ENCODE measurements at regions not wholly inside any gene's neighbourhood (a gene's known extent, or its start where the extent isn't known, plus 50 kb on each side); places are given as distances from the start of the nearest gene placed in this dataset.

DNA sequence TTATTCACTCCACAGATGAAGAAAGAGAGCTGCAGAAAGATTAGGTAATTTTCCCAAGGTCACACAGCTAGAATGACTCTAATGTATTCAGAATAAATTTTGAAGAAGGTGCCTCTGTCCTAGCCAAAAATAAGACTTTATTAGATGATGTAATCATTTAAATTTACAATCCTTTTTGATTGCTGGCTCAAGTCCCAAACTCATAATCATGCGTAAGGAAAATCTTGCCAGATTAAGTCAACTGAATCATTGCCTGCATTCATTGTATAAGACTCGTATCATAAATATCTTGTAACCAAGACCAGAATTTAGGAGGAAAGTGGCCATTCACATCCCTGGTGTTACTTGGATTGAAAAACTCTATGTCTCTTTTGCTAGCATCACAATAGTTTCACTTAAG is 53.1 kb upstream of the STK39 start:
- no peak overlapping the region for H3K9ac ChIP-seq (ENCODE audit: low read length)
- H4K20me1 ChIP-seq (ENCODE audit: low read depth, low read length): no peaks in the 10 kb centered on the region
- H3K4me2 ChIP-seq (ENCODE audit: low read depth, low read length, poor library complexity, severe bottlenecking): no peak overlapping the region
- H3K27me3 ChIP-seq (ENCODE audit: low read length): no peaks in the 10 kb centered on the region
- H3K27ac ChIP-seq (ENCODE audit: low read depth, low read length): no peak overlapping the region
- no peak overlapping the region for H3K4me3 ChIP-seq (ENCODE audit: insufficient read depth, low read length, poor library complexity, severe bottlenecking)
- TF ChIP-seq EZH2phosphoT487 (conservative IDR thresholded peaks at IDR 0.05; ENCODE audit: low read length): no peak
- TF ChIP-seq, protein P1, sequence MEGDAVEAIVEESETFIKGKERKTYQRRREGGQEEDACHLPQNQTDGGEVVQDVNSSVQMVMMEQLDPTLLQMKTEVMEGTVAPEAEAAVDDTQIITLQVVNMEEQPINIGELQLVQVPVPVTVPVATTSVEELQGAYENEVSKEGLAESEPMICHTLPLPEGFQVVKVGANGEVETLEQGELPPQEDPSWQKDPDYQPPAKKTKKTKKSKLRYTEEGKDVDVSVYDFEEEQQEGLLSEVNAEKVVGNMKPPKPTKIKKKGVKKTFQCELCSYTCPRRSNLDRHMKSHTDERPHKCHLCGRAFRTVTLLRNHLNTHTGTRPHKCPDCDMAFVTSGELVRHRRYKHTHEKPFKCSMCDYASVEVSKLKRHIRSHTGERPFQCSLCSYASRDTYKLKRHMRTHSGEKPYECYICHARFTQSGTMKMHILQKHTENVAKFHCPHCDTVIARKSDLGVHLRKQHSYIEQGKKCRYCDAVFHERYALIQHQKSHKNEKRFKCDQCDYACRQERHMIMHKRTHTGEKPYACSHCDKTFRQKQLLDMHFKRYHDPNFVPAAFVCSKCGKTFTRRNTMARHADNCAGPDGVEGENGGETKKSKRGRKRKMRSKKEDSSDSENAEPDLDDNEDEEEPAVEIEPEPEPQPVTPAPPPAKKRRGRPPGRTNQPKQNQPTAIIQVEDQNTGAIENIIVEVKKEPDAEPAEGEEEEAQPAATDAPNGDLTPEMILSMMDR (IDR thresholded peaks at IDR 0.05; ENCODE audit: insufficient read depth, low read length, poor library complexity, severe bottlenecking): no peak
- H3F3A ChIP-seq (ENCODE audit: insufficient read depth): no peaks in the 10 kb centered on the region
- no peaks in the 10 kb centered on the region for H3K9me3 ChIP-seq (ENCODE audit: insufficient read depth, low read length)
- no peaks in the 10 kb centered on the region for H3K36me3 ChIP-seq (ENCODE audit: low read length)
- no peaks in the 10 kb centered on the region for H3K79me2 ChIP-seq (ENCODE audit: insufficient read depth, low read length)
- no peaks in the 10 kb centered on the region for H3K9me2 ChIP-seq (replicated peaks; ENCODE audit: insufficient read depth, low read length)
- no peak overlapping the region for H2AFZ ChIP-seq (ENCODE audit: low read depth, low read length, severe bottlenecking)

DNA sequence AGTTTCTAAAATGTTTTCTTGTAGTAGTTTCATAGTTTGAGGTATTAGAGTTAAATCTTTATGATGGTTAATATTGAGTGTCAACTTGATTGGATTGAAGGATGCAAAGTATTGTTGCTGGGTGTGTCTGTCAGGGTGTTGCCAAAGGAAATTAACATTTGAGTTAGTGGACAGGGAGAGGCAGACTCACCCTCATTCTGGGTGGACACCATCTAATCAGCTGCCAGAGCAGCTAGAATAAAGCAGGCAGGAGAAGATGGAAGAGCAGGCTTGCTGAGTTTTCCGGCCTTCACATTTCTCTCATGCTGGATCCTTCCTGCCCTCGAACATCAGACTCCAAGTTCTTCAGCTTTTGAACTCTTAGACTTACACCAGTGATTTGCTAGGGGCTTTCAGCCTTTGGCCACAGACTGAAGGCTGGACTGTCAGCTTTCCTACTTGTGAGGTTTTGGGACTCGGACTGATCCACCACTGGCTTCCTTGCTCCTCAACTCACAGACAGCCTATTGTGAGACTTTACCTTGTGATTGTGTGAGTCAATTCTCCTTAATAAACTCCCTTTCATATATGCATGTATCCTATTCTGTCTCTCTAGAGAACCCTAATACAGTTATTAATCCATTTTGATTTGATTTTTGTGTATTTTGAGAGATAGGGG is 56.8 kb upstream of the STK39 start:
- no peaks in the 10 kb centered on the region for H3F3A ChIP-seq (ENCODE audit: insufficient read depth)
- no peaks in the 10 kb centered on the region for H3K9me2 ChIP-seq (replicated peaks; ENCODE audit: insufficient read depth, low read length)
- H4K20me1 ChIP-seq (ENCODE audit: low read depth, low read length): no peaks in the 10 kb centered on the region
- H3K79me2 ChIP-seq (ENCODE audit: insufficient read depth, low read length): no peaks in the 10 kb centered on the region
- H3K4me2 ChIP-seq (ENCODE audit: low read depth, low read length, poor library complexity, severe bottlenecking): no peak overlapping the region
- no peak overlapping the region for H3K9ac ChIP-seq (ENCODE audit: low read length)
- H3K27me3 ChIP-seq (ENCODE audit: low read length): no peaks in the 10 kb centered on the region
- H3K36me3 ChIP-seq (ENCODE audit: low read length): no peaks in the 10 kb centered on the region
- no peak overlapping the region for H2AFZ ChIP-seq (ENCODE audit: low read depth, low read length, severe bottlenecking)
- H3K9me3 ChIP-seq (ENCODE audit: insufficient read depth, low read length): no peaks in the 10 kb centered on the region
- no peak overlapping the region for H3K4me3 ChIP-seq (ENCODE audit: insufficient read depth, low read length, poor library complexity, severe bottlenecking)
- H3K27ac ChIP-seq (ENCODE audit: low read depth, low read length): no peak overlapping the region
- no peak for TF ChIP-seq EZH2phosphoT487 (conservative IDR thresholded peaks at IDR 0.05; ENCODE audit: low read length)

DNA sequence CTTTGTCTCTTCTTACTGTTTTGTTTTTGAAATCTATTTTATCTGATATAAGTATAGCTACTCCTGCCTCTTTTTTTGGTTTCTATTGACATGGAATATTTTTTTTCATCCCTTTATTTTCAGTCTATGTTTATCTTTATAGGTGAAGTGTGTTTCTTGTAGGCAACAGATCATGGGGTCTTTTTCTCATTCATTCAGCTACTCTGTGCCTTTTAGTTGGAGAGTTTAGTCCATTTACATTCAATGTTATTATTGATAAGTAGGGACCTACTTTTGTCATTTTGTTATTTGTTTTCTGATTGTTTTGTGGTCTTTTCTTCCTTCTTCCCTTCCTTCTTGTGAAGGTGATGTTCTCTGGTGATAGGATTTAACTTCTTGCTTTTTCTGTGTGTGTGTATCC is 60.0 kb upstream of the STK39 start:
- no peak overlapping the region for H3K27ac ChIP-seq (ENCODE audit: low read depth, low read length)
- H3K36me3 ChIP-seq (ENCODE audit: low read length): no peaks in the 10 kb centered on the region
- H3F3A ChIP-seq (ENCODE audit: insufficient read depth): no peaks in the 10 kb centered on the region
- no peaks in the 10 kb centered on the region for H3K79me2 ChIP-seq (ENCODE audit: insufficient read depth, low read length)
- H3K9ac ChIP-seq (ENCODE audit: low read length): no peak overlapping the region
- no peak overlapping the region for H3K4me3 ChIP-seq (ENCODE audit: insufficient read depth, low read length, poor library complexity, severe bottlenecking)
- no peaks in the 10 kb centered on the region for H3K9me3 ChIP-seq (ENCODE audit: insufficient read depth, low read length)
- H3K27me3 ChIP-seq (ENCODE audit: low read length): no peaks in the 10 kb centered on the region
- TF ChIP-seq, protein P1 (IDR thresholded peaks at IDR 0.05; ENCODE audit: insufficient read depth, low read length, poor library complexity, severe bottlenecking): no peak
- no peak for TF ChIP-seq EZH2phosphoT487 (conservative IDR thresholded peaks at IDR 0.05; ENCODE audit: low read length)
- H3K9me2 ChIP-seq (replicated peaks; ENCODE audit: insufficient read depth, low read length): no peaks in the 10 kb centered on the region
- H4K20me1 ChIP-seq (ENCODE audit: low read depth, low read length): no peaks in the 10 kb centered on the region
- no peak overlapping the region for H3K4me2 ChIP-seq (ENCODE audit: low read depth, low read length, poor library complexity, severe bottlenecking)
- no peak overlapping the region for H2AFZ ChIP-seq (ENCODE audit: low read depth, low read length, severe bottlenecking)

DNA sequence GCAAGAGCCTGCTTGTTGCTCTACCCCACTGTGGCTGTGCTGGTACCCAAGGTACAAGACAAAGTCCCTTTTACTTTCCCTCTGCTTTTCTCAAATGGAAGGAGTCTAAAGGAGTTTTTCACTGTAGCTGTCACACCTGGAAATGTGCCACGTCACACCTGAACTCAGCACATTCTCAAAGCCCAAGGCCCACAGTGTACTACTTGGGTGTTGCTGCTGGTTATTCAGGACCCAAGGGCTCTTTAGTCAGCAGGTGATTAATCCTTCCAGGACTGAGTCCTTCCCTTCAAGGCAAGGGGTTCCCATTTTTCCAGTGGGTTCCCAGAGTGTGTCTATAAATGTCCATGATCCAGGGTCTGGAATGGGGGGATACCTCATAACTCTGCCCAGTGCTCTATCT is 63.2 kb upstream of the STK39 start:
- Histone ChIP-seq H3K9me2 (replicated peaks; ENCODE audit: insufficient read depth, low read length) (no peaks in the 10 kb centered on the region), H2AFZ (ENCODE audit: low read depth, low read length, severe bottlenecking) (no peak overlapping the region), H3K36me3 (ENCODE audit: low read length) (no peaks in the 10 kb centered on the region), H3K27me3 (ENCODE audit: low read length) (no peaks in the 10 kb centered on the region), H3K27ac (ENCODE audit: low read depth, low read length) (no peak overlapping the region), H3K9ac (ENCODE audit: low read length) (no peak overlapping the region), H3K4me3 (ENCODE audit: insufficient read depth, low read length, poor library complexity, severe bottlenecking) (no peak overlapping the region), H4K20me1 (ENCODE audit: low read depth, low read length) (no peaks in the 10 kb centered on the region), H3F3A (ENCODE audit: insufficient read depth) (no peaks in the 10 kb centered on the region), H3K4me2 (ENCODE audit: low read depth, low read length, poor library complexity, severe bottlenecking) (no peak overlapping the region), H3K9me3 (ENCODE audit: insufficient read depth, low read length) (no peaks in the 10 kb centered on the region), H3K79me2 (ENCODE audit: insufficient read depth, low read length) (no peaks in the 10 kb centered on the region)
- no peak for TF ChIP-seq EZH2phosphoT487 (conservative IDR thresholded peaks at IDR 0.05; ENCODE audit: low read length)
- TF ChIP-seq, protein P1 (IDR thresholded peaks at IDR 0.05; ENCODE audit: insufficient read depth, low read length, poor library complexity, severe bottlenecking): no peak
